ENCODE measurements at regions not wholly inside any gene's neighbourhood (a gene's known extent, or its start where the extent isn't known, plus 50 kb on each side); places are given as distances from the start of the nearest gene placed in this dataset.

GRCh38 chr18:40049716-40050115 lies 1905.3 kb upstream of the PIK3C3 start:
- no peaks in the 10 kb centered on the region for H3K36me3 ChIP-seq (ENCODE audit: insufficient read depth, low read length)
- no peak overlapping the region for H3K4me2 ChIP-seq (ENCODE audit: low read length)
- H3K9me3 ChIP-seq (ENCODE audit: insufficient read depth, low read depth, low read length): no peaks in the 10 kb centered on the region
- Mint-ChIP-seq H3K36me3 (ENCODE audit: low read depth, unreplicated experiment) (no peaks in the 10 kb centered on the region), H3K4me1 (ENCODE audit: low read depth, unreplicated experiment) (no peaks in the 10 kb centered on the region), H3K4me3 (ENCODE audit: unreplicated experiment) (no peak overlapping the region), H3K27me3 (ENCODE audit: low read depth, unreplicated experiment) (no peaks in the 10 kb centered on the region), H3K27ac (ENCODE audit: unreplicated experiment) (no peak overlapping the region), H3K9me3 (ENCODE audit: unreplicated experiment) (no peaks in the 10 kb centered on the region)
- no peaks in the 10 kb centered on the region for H4K20me1 ChIP-seq (ENCODE audit: insufficient read depth, low read length)
- FAIRE-seq: no peak
- no peaks in the 10 kb centered on the region for H3K4me1 ChIP-seq (ENCODE audit: insufficient read depth, low read length)
- no peaks in the 10 kb centered on the region for H3K79me2 ChIP-seq (ENCODE audit: insufficient read depth, low read length)
- H3K9ac ChIP-seq (ENCODE audit: low read length): no peak overlapping the region
- TF ChIP-seq CTCF (IDR thresholded peaks at IDR 0.05; ENCODE audit: insufficient read depth, low read depth, low read length) (no peak), EZH2 (IDR thresholded peaks at IDR 0.05; ENCODE audit: insufficient read depth, low read length) (no peak)
- no peak overlapping the region for H3K4me3 ChIP-seq (ENCODE audit: insufficient read depth, low read depth, low read length)
- H2AFZ ChIP-seq (ENCODE audit: low read depth, low read length): no peak overlapping the region
- H3K27ac ChIP-seq (ENCODE audit: low read depth, low read length): no peak overlapping the region
- no peak for DNase-seq (ENCODE audit: low read depth)
- no peaks in the 10 kb centered on the region for H3K27me3 ChIP-seq (ENCODE audit: insufficient read depth, low read length)

- Histone ChIP-seq H3K4me3 (ENCODE audit: insufficient read depth, low read depth, low read length) (no peak overlapping the region), H3K4me1 (ENCODE audit: insufficient read depth, low read length) (no peaks in the 10 kb centered on the region), H3K27ac (ENCODE audit: low read depth, low read length) (no peak overlapping the region), H4K20me1 (ENCODE audit: insufficient read depth, low read length) (no peaks in the 10 kb centered on the region), H3K79me2 (ENCODE audit: insufficient read depth, low read length) (no peaks in the 10 kb centered on the region), H2AFZ (ENCODE audit: low read depth, low read length) (no peak overlapping the region), H3K9me3 (ENCODE audit: insufficient read depth, low read depth, low read length) (no peaks in the 10 kb centered on the region), H3K27me3 (ENCODE audit: insufficient read depth, low read length) (no peaks in the 10 kb centered on the region), H3K9ac (ENCODE audit: low read length) (no peak overlapping the region), H3K36me3 (ENCODE audit: insufficient read depth, low read length) (no peaks in the 10 kb centered on the region), H3K4me2 (ENCODE audit: low read length) (no peak overlapping the region)
- FAIRE-seq: no peak
- Mint-ChIP-seq H3K4me1 (ENCODE audit: low read depth, unreplicated experiment) (no peaks in the 10 kb centered on the region), H3K36me3 (ENCODE audit: low read depth, unreplicated experiment) (no peaks in the 10 kb centered on the region), H3K27me3 (ENCODE audit: low read depth, unreplicated experiment) (no peaks in the 10 kb centered on the region), H3K4me3 (ENCODE audit: unreplicated experiment) (no peak overlapping the region), H3K27ac (ENCODE audit: unreplicated experiment) (no peak overlapping the region), H3K9me3 (ENCODE audit: unreplicated experiment) (no peaks in the 10 kb centered on the region)
- no peak for DNase-seq (ENCODE audit: low read depth)
- TF ChIP-seq CTCF (IDR thresholded peaks at IDR 0.05; ENCODE audit: insufficient read depth, low read depth, low read length): no peak
- no peak for TF ChIP-seq EZH2 (IDR thresholded peaks at IDR 0.05; ENCODE audit: insufficient read depth, low read length)
These were observed 1906.0 kb upstream of the PIK3C3 start for GRCh38 chr18:40048886-40049650.

GRCh38 chr18:40048253-40048652 lies 1906.8 kb upstream of the PIK3C3 start:
- no peak overlapping the region for H2AFZ ChIP-seq (ENCODE audit: low read depth, low read length)
- H3K36me3 ChIP-seq (ENCODE audit: insufficient read depth, low read length): no peaks in the 10 kb centered on the region
- H3K4me1 Mint-ChIP-seq (ENCODE audit: low read depth, unreplicated experiment): no peaks in the 10 kb centered on the region
- TF ChIP-seq EZH2 (IDR thresholded peaks at IDR 0.05; ENCODE audit: insufficient read depth, low read length): no peak
- TF ChIP-seq CTCF (IDR thresholded peaks at IDR 0.05; ENCODE audit: insufficient read depth, low read depth, low read length): no peak
- no peak overlapping the region for H3K4me2 ChIP-seq (ENCODE audit: low read length)
- H3K4me1 ChIP-seq (ENCODE audit: insufficient read depth, low read length): no peaks in the 10 kb centered on the region
- no peak for FAIRE-seq
- H3K9me3 ChIP-seq (ENCODE audit: insufficient read depth, low read depth, low read length): no peaks in the 10 kb centered on the region
- H3K36me3 Mint-ChIP-seq (ENCODE audit: low read depth, unreplicated experiment): no peaks in the 10 kb centered on the region
- no peak overlapping the region for H3K4me3 ChIP-seq (ENCODE audit: insufficient read depth, low read depth, low read length)
- H3K4me3 Mint-ChIP-seq (ENCODE audit: unreplicated experiment): no peak overlapping the region
- no peak for DNase-seq (ENCODE audit: low read depth)
- H3K27ac ChIP-seq (ENCODE audit: low read depth, low read length): no peak overlapping the region
- no peaks in the 10 kb centered on the region for H3K9me3 Mint-ChIP-seq (ENCODE audit: unreplicated experiment)
- H3K27ac Mint-ChIP-seq (ENCODE audit: unreplicated experiment): no peak overlapping the region
- H3K9ac ChIP-seq (ENCODE audit: low read length): no peak overlapping the region
- no peaks in the 10 kb centered on the region for H3K27me3 ChIP-seq (ENCODE audit: insufficient read depth, low read length)
- H3K27me3 Mint-ChIP-seq (ENCODE audit: low read depth, unreplicated experiment): no peaks in the 10 kb centered on the region
- no peaks in the 10 kb centered on the region for H4K20me1 ChIP-seq (ENCODE audit: insufficient read depth, low read length)
- no peaks in the 10 kb centered on the region for H3K79me2 ChIP-seq (ENCODE audit: insufficient read depth, low read length)
